Urothelium cell line (cell line): ENCODE measurements at regions not wholly inside any gene's neighbourhood (a gene's known extent, or its start where the extent isn't known, plus 50 kb on each side); places are given as distances from the start of the nearest gene placed in this dataset.
"Not testable (repeated sequence)": the region's sequence is repeated elsewhere in the genome, so short reads cannot be mapped to it uniquely, and the experiment has no call there.

Experiments
- DNase-seq: peaks from one replicate; pipeline ENCODE4 v3.0.0; 2011; ENCODE audit warnings: low spot score, mixed read lengths
- FAIRE-seq: peaks from 2 replicates; lab custom pipeline; 2011; peaks lifted over from hg19 to GRCh38; lab: Jason Lieb, UNC

- FAIRE-seq (no peak), DNase-seq (no peak)
Observed at GRCh38 chr7:124257638-124258308, 224.9 kb upstream of the TMEM229A start.

DNA sequence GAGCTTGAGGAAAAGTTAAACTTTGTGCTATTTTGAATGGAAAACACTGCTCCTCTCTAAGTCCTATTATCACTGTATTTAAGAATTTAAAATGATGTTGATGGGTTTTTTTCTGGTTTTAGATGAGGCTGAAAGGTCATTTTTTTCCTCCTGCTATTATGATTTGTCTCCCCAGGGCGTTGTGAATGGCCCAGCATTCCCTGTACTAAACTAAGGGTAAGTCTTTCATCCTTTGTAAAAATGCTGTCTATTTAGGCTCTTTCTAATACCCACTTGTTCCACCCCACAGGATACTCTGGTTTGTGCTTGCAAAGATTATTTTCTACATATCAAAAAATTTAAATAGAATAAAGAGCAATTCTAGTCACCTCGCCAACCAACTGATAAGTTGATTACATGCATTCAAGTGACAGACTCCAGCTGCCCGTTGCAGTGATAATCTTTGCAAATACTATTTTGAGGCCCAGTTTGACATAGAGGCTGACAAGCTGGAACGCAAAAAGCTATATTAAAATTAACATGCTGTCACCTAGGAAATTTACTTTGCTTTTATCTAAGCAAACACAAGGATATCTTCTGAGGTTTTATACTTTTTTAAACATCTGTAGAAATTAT is 222.3 kb upstream of the TMEM229A start:
- DNase-seq (no peak), FAIRE-seq (no peak)

GRCh38 chr7:124254396-124254795 is 221.5 kb upstream of the TMEM229A start:
- FAIRE-seq: no peak
- DNase-seq: no peak

DNA sequence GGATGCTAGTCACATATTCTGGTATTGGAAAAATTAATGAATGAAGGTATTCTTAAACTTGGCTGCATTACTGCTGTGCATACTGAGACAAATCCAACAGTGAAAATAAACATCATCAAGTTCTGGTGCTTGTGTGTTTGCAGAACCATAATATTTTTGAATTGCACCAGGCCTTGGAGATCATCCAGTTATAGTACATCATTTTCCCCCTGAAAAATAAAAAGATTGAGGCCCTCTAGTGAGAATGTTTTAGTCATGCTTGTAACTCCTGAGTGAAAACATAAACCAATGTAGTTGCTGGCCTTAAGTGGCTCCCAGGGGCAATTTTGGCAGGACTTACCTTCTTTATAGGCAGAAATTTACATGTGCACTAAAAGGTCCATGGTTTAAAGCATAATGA is 218.8 kb upstream of the TMEM229A start:
- DNase-seq: no peak
- no peak for FAIRE-seq

- FAIRE-seq (no peak), DNase-seq (no peak)
Observed at GRCh38 chr7:124250297-124251034, 217.6 kb upstream of the TMEM229A start.

DNA sequence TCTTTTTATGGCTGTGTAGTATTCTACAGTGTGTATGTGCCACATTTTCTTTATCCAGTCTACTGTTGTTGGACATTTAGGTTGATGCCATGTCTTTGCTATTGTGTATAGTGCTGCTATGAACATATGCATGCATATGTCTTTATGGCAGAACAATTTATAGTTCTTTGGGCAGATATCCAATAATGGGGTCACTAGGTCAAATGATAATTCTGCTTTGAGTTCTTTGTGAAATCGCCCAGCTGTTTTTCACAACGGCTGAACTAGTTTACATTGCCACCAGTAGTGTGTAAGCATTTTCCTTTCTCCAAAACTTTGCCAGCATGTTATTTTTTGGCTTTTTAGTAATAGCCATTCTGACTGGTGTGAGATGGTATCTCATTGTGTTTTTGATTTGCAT is 214.8 kb upstream of the TMEM229A start:
- DNase-seq: no peak
- no peak for FAIRE-seq

- peak; percentile 2 for DNase-seq
- FAIRE-seq: no peak
Observed at GRCh38 chr7:124246262-124246863, 213.5 kb upstream of the TMEM229A start.

- not testable (repeated sequence) for FAIRE-seq, DNase-seq
Observed at GRCh38 chr7:124244469-124244868, 211.6 kb upstream of the TMEM229A start.

- DNase-seq: no peak
- no peak for FAIRE-seq
Observed at GRCh38 chr7:124219681-124220080, 186.8 kb upstream of the TMEM229A start.

DNA sequence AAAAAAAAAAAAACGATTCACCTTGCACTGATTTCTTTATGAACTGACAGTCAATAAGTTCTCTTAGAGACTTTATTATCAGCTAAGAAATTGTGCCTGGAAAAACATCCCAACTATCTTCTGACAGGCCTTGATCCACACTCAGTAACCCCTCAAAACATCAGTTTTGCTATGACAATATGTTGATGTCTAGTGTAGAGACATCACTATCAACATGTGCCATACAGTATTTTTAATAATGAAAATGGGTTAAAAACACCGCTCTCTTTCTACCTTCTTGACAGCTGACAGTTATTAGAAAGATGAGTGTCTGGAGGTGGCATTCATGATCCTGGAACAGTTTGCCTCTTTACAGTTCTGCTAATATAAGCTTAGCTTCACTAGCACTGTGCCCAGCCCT is 175.8 kb upstream of the TMEM229A start:
- DNase-seq (no peak), FAIRE-seq (no peak)

DNA sequence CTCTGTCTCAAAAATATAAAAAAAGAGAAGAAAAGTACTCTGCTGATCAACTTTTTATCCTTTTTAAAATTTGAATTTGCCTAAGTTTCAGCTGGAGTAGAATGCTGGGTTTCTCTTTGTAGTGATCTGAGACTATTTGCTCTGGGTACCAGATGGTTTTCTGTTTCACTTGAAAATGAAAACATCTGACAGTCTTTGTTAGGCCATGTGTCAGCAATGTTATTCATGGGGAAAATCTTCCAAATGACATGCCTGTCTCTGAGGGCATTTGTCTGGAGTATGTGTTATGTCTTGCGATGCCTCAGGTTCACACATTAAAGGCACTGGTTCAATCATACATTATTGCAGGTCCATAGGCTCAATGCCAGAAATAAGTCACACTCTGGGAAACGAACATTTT is 175.3 kb upstream of the TMEM229A start:
- DNase-seq: no peak
- no peak for FAIRE-seq

DNA sequence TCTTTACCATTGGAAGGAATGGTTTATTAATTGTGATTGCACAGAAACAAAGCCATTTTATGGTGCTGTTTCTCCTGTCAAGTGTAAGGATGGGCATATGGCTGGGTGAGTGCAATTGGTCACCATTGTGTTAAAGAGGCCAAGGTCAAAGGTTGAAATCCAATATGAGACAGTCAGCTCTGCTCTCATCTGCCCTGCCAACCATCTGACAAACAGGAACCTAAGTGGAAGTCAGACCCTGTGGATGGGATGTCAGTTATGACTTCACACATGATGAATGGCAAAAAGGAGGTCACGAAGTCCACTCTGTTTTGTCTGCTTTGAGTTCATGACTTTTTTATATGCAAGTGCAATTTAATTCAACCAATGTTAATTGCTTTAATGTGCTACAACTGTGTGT is 172.7 kb upstream of the TMEM229A start:
- FAIRE-seq (no peak), DNase-seq (no peak)

DNA sequence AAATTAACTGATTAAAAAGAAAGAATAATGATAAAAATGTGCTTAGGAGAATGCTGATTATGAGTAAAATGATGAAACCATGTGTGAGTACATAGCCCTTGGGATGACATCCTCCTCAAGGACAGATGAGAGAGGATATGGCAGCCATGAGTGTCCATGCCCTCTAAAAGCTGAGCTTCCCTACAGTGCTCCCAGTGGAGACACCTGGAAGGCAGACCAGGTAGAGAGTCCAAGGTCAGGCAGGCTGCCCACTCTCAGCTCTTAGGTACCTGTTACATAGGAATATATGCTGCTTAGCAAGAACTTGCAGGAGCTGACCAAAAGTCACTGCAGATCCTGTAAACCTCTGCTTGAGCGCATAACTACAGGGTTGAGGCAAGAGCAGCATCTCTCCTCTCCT is 169.7 kb upstream of the TMEM229A start:
- FAIRE-seq (no peak), DNase-seq (no peak)

DNA sequence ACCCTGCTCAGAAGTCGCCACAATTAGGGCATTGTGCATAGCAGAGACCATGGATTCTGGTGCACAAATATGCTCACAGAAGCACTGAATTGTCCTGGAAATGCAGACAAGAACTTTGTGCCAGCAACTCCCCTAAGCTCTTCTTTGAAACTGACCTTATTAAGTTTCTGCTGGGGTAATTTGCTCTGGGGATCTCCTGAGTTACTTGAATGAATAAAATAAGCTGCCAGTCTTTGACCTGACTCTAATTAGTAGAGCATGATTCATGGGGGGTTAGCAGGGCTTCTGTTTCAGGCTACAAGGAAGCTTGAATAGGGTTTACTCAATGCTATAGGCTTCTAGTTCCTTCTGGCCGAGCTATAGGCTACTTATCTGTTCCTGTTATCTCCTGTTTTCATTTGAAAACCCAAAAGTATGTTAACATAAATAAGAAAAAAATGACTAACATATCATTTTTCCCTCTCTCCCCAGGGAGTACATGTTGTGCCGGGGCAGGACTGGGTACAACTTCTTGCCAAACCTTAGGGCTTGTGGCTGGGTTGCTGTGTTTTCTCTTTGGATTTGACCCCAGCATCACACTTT is 169.0 kb upstream of the TMEM229A start:
- DNase-seq: no peak
- no peak for FAIRE-seq

DNA sequence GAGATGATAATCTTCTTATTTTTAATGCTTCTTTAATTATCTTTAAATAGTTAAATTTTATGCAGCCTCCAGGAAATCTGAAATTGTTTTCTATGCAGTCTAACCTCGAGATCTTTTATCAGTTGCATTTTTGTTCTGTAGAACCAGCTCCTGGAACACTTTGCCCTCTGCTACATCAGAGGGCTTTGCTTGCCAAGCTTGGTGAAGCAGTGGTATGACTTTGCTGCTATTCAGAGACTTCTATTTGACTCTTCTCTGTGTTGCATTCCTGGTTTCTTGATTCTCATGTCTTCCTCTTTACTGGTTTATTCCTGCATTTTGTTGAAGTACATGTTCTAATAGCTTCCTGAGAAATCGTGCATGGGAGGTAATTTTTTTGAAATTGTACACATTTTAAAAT is 163.7 kb upstream of the TMEM229A start:
- FAIRE-seq: no peak
- DNase-seq: no peak

GRCh38 chr7:124192885-124193284 is 160.0 kb upstream of the TMEM229A start:
- DNase-seq (no peak), FAIRE-seq (no peak)

DNA sequence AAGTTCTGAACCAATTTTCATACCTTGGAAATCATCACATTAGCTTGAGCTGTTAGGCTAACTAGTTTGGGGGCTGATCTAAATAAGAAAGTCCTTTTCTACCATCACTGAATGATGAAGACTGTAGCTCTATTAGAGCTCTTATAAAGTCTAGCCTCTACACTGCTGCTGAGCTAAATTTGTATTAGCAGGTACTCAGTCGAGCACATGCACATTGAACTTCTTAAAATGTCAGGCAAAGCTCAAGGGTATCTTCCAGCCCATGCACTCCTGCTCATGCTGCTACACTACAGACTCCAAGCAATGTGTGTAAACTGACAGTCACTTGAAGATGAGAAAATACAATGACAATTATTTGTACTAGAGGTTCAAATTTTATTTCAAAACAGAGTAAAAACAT is 158.8 kb upstream of the TMEM229A start:
- DNase-seq (no peak), FAIRE-seq (no peak)

GRCh38 chr7:124191030-124191429 is 158.2 kb upstream of the TMEM229A start:
- DNase-seq: no peak
- no peak for FAIRE-seq

GRCh38 chr7:124188576-124188975 is 155.7 kb upstream of the TMEM229A start:
- DNase-seq: no peak
- no peak for FAIRE-seq

DNA sequence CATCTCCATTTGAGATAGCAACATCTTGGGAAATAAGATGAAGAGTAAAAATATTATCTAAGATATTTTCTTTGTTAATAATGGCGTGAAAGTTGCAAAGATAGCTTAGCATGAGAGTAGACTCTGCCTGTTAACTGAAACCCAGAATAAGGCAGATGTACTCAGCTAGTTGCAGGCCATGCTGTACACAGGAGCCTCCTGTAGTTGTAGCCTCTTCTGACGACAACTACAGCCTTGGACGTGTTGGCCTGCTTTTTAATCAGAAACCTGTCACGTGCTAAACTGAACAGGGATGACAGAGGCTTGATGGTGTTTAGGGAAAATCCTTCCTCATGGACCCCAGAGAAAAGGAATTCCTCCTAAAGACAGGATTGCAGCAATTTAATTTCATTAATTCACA is 155.1 kb upstream of the TMEM229A start:
- FAIRE-seq: no peak

GRCh38 chr7:124183649-124184048 is 150.8 kb upstream of the TMEM229A start:
- DNase-seq (no peak), FAIRE-seq (no peak)

More for the DNA sequence above, 155.1 kb upstream of the TMEM229A start:
- DNase-seq: no peak
